ENCODE measurements at regions not wholly inside any gene's neighbourhood (a gene's known extent, or its start where the extent isn't known, plus 50 kb on each side); places are given as distances from the start of the nearest gene placed in this dataset.

- no peak for DNase-seq
- H3K9me3 Mint-ChIP-seq: no peaks in the 10 kb centered on the region
These were observed 70.9 kb upstream of the FNDC3A start for GRCh38 chr13:48904668-48905290.

GRCh38 chr13:48906200-48906599, 69.5 kb upstream of the FNDC3A start:
- CTCF ChIA-PET: no interaction called here
- H3K36me3 Mint-ChIP-seq (ENCODE audit: low read depth): no peaks in the 10 kb centered on the region
- H3K27ac Mint-ChIP-seq: no peak overlapping the region
- no peaks in the 10 kb centered on the region for H3K9me3 Mint-ChIP-seq
- H3K27me3 Mint-ChIP-seq (ENCODE audit: low read depth): peaks cover 9% of the 10 kb centered on the region
- no peak overlapping the region for H3K4me3 Mint-ChIP-seq
- DNase-seq: no peak
- peaks cover 4% of the 10 kb centered on the region for H3K4me1 Mint-ChIP-seq (ENCODE audit: low read depth)
- intact Hi-C loops (cut with micrococcal nuclease): no loop called here

More at GRCh38 chr13:48904668-48905290, 70.9 kb upstream of the FNDC3A start:
- H3K27me3 Mint-ChIP-seq (ENCODE audit: low read depth): peaks cover 15% of the 10 kb centered on the region
- no peak overlapping the region for H3K4me3 Mint-ChIP-seq
- intact Hi-C loops (cut with micrococcal nuclease): no loop called here
- peaks cover 4% of the 10 kb centered on the region for H3K4me1 Mint-ChIP-seq (ENCODE audit: low read depth)
- no peaks in the 10 kb centered on the region for H3K36me3 Mint-ChIP-seq (ENCODE audit: low read depth)
- no peak overlapping the region for H3K27ac Mint-ChIP-seq
- CTCF ChIA-PET: no interaction called here

GRCh38 chr13:48908381-48909055, 67.2 kb upstream of the FNDC3A start:
- Mint-ChIP-seq H3K4me1 (ENCODE audit: low read depth) (peaks cover 4% of the 10 kb centered on the region), H3K27ac (no peak overlapping the region), H3K27me3 (ENCODE audit: low read depth) (peaks cover 7% of the 10 kb centered on the region), H3K4me3 (no peak overlapping the region), H3K9me3 (no peaks in the 10 kb centered on the region), H3K36me3 (ENCODE audit: low read depth) (no peaks in the 10 kb centered on the region)
- intact Hi-C loops (cut with micrococcal nuclease): no loop called here
- no peak for DNase-seq
- CTCF ChIA-PET: interaction anchor here (1.2 kb wide), 1 partner anchor 12 kb away, joined by 3 read pairs; no protein-coding TSS in a partner anchor

GRCh38 chr13:48909056-48909389, 66.7 kb upstream of the FNDC3A start:
- Mint-ChIP-seq H3K9me3 (no peaks in the 10 kb centered on the region), H3K27me3 (ENCODE audit: low read depth) (peaks cover 5% of the 10 kb centered on the region), H3K27ac (no peak overlapping the region), H3K4me3 (no peak overlapping the region), H3K36me3 (ENCODE audit: low read depth) (no peaks in the 10 kb centered on the region), H3K4me1 (ENCODE audit: low read depth) (peaks cover 2% of the 10 kb centered on the region)
- intact Hi-C loops (cut with micrococcal nuclease): no loop called here
- CTCF ChIA-PET: interaction anchor here (1.2 kb wide), 1 partner anchor 12 kb away, joined by 3 read pairs; no protein-coding TSS in a partner anchor
- no peak for DNase-seq

GRCh38 chr13:48910686-48911085, 65.0 kb upstream of the FNDC3A start:
- Mint-ChIP-seq H3K27ac (no peak overlapping the region), H3K27me3 (ENCODE audit: low read depth) (peaks cover 5% of the 10 kb centered on the region), H3K4me3 (no peak overlapping the region), H3K36me3 (ENCODE audit: low read depth) (no peaks in the 10 kb centered on the region), H3K4me1 (ENCODE audit: low read depth) (no peaks in the 10 kb centered on the region), H3K9me3 (no peaks in the 10 kb centered on the region)
- DNase-seq: no peak
- CTCF ChIA-PET: interaction anchor here (0.6 kb wide), 1 partner anchor 65 kb away, joined by 3 read pairs; the partner anchor contains the start of gene FNDC3A
- intact Hi-C loops (cut with micrococcal nuclease): no loop called here

- Mint-ChIP-seq H3K4me3 (no peak overlapping the region), H3K27me3 (ENCODE audit: low read depth) (no peaks in the 10 kb centered on the region), H3K9me3 (no peaks in the 10 kb centered on the region), H3K4me1 (ENCODE audit: low read depth) (no peaks in the 10 kb centered on the region), H3K36me3 (ENCODE audit: low read depth) (no peaks in the 10 kb centered on the region), H3K27ac (no peak overlapping the region)
- DNase-seq: no peak
- CTCF ChIA-PET: no interaction called here
- intact Hi-C loops (cut with micrococcal nuclease): no loop called here
These were observed 56.0 kb upstream of the FNDC3A start for GRCh38 chr13:48919751-48920150.

- no peak for DNase-seq
- intact Hi-C loops (cut with micrococcal nuclease): no loop called here
- no peaks in the 10 kb centered on the region for H3K4me1 Mint-ChIP-seq (ENCODE audit: low read depth)
- no peaks in the 10 kb centered on the region for H3K9me3 Mint-ChIP-seq
- no peak overlapping the region for H3K4me3 Mint-ChIP-seq
- no peaks in the 10 kb centered on the region for H3K36me3 Mint-ChIP-seq (ENCODE audit: low read depth)
- H3K27ac Mint-ChIP-seq: no peak overlapping the region
- CTCF ChIA-PET: interaction anchor here (1.0 kb wide), 1 partner anchor 12 kb away, joined by 3 read pairs; no protein-coding TSS in a partner anchor
- no peaks in the 10 kb centered on the region for H3K27me3 Mint-ChIP-seq (ENCODE audit: low read depth)
These were observed 55.0 kb upstream of the FNDC3A start for GRCh38 chr13:48920730-48921129.

GRCh38 chr13:48923376-48923775, 52.3 kb upstream of the FNDC3A start:
- intact Hi-C loops (cut with micrococcal nuclease): no loop called here
- H3K4me3 Mint-ChIP-seq: no peak overlapping the region
- no peaks in the 10 kb centered on the region for H3K36me3 Mint-ChIP-seq (ENCODE audit: low read depth)
- no peaks in the 10 kb centered on the region for H3K4me1 Mint-ChIP-seq (ENCODE audit: low read depth)
- no peak overlapping the region for H3K27ac Mint-ChIP-seq
- H3K9me3 Mint-ChIP-seq: no peaks in the 10 kb centered on the region
- no peak for DNase-seq
- CTCF ChIA-PET: no interaction called here
- no peaks in the 10 kb centered on the region for H3K27me3 Mint-ChIP-seq (ENCODE audit: low read depth)

GRCh38 chr13:48925001-48925400, 50.7 kb upstream of the FNDC3A start:
- CTCF ChIA-PET: no interaction called here
- no peaks in the 10 kb centered on the region for H3K36me3 Mint-ChIP-seq (ENCODE audit: low read depth)
- no peaks in the 10 kb centered on the region for H3K27me3 Mint-ChIP-seq (ENCODE audit: low read depth)
- H3K9me3 Mint-ChIP-seq: no peaks in the 10 kb centered on the region
- H3K4me1 Mint-ChIP-seq (ENCODE audit: low read depth): no peaks in the 10 kb centered on the region
- intact Hi-C loops (cut with micrococcal nuclease): no loop called here
- DNase-seq: no peak
- H3K27ac Mint-ChIP-seq: no peak overlapping the region
- no peak overlapping the region for H3K4me3 Mint-ChIP-seq

Data from activated naive CD4-positive, alpha-beta T cell treated with anti-CD3 and anti-CD28 coated beads for 36 hours (primary cell).